ENCODE measurements at regions not wholly inside any gene's neighbourhood (a gene's known extent, or its start where the extent isn't known, plus 50 kb on each side); places are given as distances from the start of the nearest gene placed in this dataset.

GRCh38 chr20:4569865-4570264, 116.4 kb upstream of the PRNP start:
- TF ChIP-seq CTCF (IDR thresholded peaks at IDR 0.05) (no peak), POLR2AphosphoS5 (IDR thresholded peaks at IDR 0.05) (no peak), POLR2A (IDR thresholded peaks at IDR 0.05) (no peak)
- no peaks in the 10 kb centered on the region for H3K27me3 ChIP-seq
- intact Hi-C loops (cut with DNase I; ENCODE audit: low total_unique reads), result no loop called here
- no peaks in the 10 kb centered on the region for H3K9me3 ChIP-seq
- no peak for DNase-seq (ENCODE audit: low spot score in 2 of 2)
- H3K4me1 ChIP-seq, result no peaks in the 10 kb centered on the region
- H3K36me3 ChIP-seq, result no peaks in the 10 kb centered on the region
- H3K4me3 ChIP-seq, result no peak overlapping the region
- H3K27ac ChIP-seq, result no peak overlapping the region

- Histone ChIP-seq H3K27ac (no peak overlapping the region), H3K27me3 (no peaks in the 10 kb centered on the region), H3K9me3 (peaks cover 0 to 4% of the 10 kb centered on the region in 2 donors), H3K4me1 (no peaks in the 10 kb centered on the region), H3K36me3 (no peaks in the 10 kb centered on the region), H3K4me3 (no peak overlapping the region)
- TF ChIP-seq CTCF (IDR thresholded peaks at IDR 0.05), result no peak
- no peak for TF ChIP-seq POLR2A (IDR thresholded peaks at IDR 0.05)
- TF ChIP-seq POLR2AphosphoS5 (IDR thresholded peaks at IDR 0.05), result no peak
- intact Hi-C loops (cut with DNase I; ENCODE audit: low total_unique reads), result no loop called here
- DNase-seq (ENCODE audit: low spot score in 2 of 2), result no peak
These were observed 117.2 kb upstream of the PRNP start for GRCh38 chr20:4569092-4569491.

GRCh38 chr20:4568361-4568959, 117.8 kb upstream of the PRNP start:
- Histone ChIP-seq H3K4me3 (no peak overlapping the region), H3K9me3 (peaks cover 0 to 6% of the 10 kb centered on the region in 2 donors), H3K27me3 (no peaks in the 10 kb centered on the region), H3K27ac (no peak overlapping the region), H3K36me3 (no peaks in the 10 kb centered on the region), H3K4me1 (no peaks in the 10 kb centered on the region)
- TF ChIP-seq POLR2AphosphoS5 (IDR thresholded peaks at IDR 0.05) (no peak), POLR2A (IDR thresholded peaks at IDR 0.05) (no peak), CTCF (IDR thresholded peaks at IDR 0.05) (no peak)
- DNase-seq (ENCODE audit: low spot score in 2 of 2), result no peak
- intact Hi-C loops (cut with DNase I; ENCODE audit: low total_unique reads), result no loop called here

- H3K4me1 ChIP-seq, result no peaks in the 10 kb centered on the region
- no peaks in the 10 kb centered on the region for H3K27me3 ChIP-seq
- no peak for DNase-seq (ENCODE audit: low spot score in 2 of 2)
- H3K27ac ChIP-seq, result no peak overlapping the region
- H3K9me3 ChIP-seq, result peaks cover 0 to 6% of the 10 kb centered on the region in 2 donors
- H3K4me3 ChIP-seq, result no peak overlapping the region
- TF ChIP-seq POLR2A (IDR thresholded peaks at IDR 0.05), result no peak
- TF ChIP-seq CTCF (IDR thresholded peaks at IDR 0.05), result no peak
- TF ChIP-seq POLR2AphosphoS5 (IDR thresholded peaks at IDR 0.05), result no peak
- no peaks in the 10 kb centered on the region for H3K36me3 ChIP-seq
- intact Hi-C loops (cut with DNase I; ENCODE audit: low total_unique reads), result no loop called here
These were observed 119.1 kb upstream of the PRNP start for GRCh38 chr20:4567170-4567569.

GRCh38 chr20:4563534-4563933, 122.7 kb upstream of the PRNP start:
- no peak for DNase-seq (ENCODE audit: low spot score in 2 of 2)
- intact Hi-C loops (cut with DNase I; ENCODE audit: low total_unique reads), result no loop called here
- TF ChIP-seq POLR2AphosphoS5 (IDR thresholded peaks at IDR 0.05) (no peak), CTCF (IDR thresholded peaks at IDR 0.05) (no peak), POLR2A (IDR thresholded peaks at IDR 0.05) (no peak)
- no peak overlapping the region for H3K4me3 ChIP-seq
- peaks cover 0 to 12% of the 10 kb centered on the region in 2 donors for H3K9me3 ChIP-seq
- H3K4me1 ChIP-seq, result no peaks in the 10 kb centered on the region
- no peaks in the 10 kb centered on the region for H3K36me3 ChIP-seq
- no peaks in the 10 kb centered on the region for H3K27me3 ChIP-seq
- no peak overlapping the region for H3K27ac ChIP-seq
